VCaP (cell line): ENCODE measurements at regions not wholly inside any gene's neighbourhood (a gene's known extent, or its start where the extent isn't known, plus 50 kb on each side); places are given as distances from the start of the nearest gene placed in this dataset.

Source experiments
- H3K27ac ChIP-seq: fragments of 450-650 bp; 2 replicates; pipeline ENCODE4 v1.5.1; 2017
- TF ChIP-seq, protein P1 (sequence below): fragments of 450-650 bp; conservative IDR thresholded peaks from 2 replicates; pipeline ENCODE4 v1.5.1; 2017; ENCODE audit warnings: mild to moderate bottlenecking, moderate library complexity

DNA sequence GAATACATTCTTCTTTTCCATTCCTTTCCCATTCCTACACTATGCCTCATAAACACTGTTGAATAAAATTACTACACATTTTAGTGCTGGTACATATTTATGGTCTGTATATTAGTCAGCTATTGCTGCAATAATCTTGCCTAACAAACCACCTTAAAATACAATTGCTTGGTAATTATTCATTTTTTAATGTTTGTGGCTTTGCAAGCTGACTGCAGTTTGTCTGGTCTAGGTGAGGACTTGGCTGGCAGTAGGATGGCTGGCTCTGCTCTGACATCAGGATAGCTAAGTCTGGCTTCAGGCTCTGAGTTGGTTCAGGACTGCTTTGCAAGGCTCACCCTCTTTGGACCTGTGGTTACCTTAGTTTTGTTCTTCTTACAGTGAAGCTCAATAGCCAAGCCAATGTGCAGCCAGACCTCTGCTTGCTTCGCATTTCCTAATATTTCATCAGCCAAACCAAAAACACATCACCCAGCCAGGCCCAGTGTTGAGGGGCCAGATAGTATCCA lies 913.4 kb upstream of the RAG2 start:
- H3K27ac ChIP-seq = no peak overlapping the region
- TF ChIP-seq, protein P1, sequence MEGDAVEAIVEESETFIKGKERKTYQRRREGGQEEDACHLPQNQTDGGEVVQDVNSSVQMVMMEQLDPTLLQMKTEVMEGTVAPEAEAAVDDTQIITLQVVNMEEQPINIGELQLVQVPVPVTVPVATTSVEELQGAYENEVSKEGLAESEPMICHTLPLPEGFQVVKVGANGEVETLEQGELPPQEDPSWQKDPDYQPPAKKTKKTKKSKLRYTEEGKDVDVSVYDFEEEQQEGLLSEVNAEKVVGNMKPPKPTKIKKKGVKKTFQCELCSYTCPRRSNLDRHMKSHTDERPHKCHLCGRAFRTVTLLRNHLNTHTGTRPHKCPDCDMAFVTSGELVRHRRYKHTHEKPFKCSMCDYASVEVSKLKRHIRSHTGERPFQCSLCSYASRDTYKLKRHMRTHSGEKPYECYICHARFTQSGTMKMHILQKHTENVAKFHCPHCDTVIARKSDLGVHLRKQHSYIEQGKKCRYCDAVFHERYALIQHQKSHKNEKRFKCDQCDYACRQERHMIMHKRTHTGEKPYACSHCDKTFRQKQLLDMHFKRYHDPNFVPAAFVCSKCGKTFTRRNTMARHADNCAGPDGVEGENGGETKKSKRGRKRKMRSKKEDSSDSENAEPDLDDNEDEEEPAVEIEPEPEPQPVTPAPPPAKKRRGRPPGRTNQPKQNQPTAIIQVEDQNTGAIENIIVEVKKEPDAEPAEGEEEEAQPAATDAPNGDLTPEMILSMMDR = no peak

DNA sequence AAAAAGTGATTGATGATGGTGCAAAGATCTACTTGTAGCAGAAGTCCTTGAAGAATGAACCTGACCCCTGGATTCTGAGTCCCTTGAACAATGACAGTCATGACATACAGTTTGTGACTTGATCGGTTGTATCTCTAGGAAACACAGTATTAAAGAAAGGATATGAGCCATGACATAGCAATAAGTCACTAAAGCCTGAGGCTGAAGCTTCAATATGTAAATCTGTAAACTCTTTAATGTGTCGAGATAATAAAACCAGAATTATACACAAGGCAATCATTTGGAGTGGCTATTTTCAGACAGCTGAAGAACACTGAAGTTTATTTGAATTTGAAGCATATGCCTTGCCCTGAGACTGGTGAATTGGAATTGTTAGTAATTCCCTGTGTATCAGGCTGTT lies 911.5 kb upstream of the RAG2 start:
- H3K27ac ChIP-seq = no peak overlapping the region
- TF ChIP-seq, protein P1 = no peak

DNA sequence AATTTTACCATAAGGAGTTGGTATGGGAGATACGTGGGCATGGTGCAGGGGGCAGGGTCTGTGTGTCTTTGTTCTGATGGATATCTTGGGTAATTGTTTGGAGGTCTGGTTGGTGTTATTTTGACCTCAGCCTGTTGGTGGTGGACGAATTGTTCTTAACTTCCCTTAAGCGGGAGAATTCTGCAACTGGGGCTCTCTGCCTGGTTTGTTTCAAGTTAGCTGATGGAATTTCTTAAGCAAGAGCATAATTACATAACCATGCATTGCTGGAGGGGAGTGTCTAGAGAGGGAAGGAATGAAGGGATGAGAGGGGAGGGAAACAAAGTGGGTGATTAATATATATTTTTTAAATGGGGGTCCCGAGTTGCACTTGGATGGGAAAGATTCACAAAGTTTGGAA lies 908.5 kb upstream of the RAG2 start:
- TF ChIP-seq, protein P1 = no peak
- no peak overlapping the region for H3K27ac ChIP-seq

DNA sequence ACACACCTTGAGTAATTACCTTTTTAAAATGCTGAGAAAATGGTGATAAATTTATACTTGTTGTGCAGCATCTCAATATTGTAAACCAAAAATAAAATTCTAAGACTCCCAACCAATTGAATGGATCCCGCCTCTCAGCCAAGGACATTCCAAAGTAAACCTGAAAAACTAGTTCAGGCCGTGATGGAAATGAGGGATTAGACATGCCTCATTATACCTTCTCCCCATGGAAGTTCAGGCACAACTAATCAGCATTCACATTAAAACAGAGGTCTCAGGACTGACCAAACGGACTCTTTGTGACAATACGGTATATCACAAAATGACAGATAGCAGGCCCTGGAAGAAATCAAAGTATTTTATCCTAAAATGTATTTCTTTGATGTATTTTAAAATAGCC lies 907.4 kb upstream of the RAG2 start:
- H3K27ac ChIP-seq = no peak overlapping the region
- TF ChIP-seq, protein P1 = no peak

DNA sequence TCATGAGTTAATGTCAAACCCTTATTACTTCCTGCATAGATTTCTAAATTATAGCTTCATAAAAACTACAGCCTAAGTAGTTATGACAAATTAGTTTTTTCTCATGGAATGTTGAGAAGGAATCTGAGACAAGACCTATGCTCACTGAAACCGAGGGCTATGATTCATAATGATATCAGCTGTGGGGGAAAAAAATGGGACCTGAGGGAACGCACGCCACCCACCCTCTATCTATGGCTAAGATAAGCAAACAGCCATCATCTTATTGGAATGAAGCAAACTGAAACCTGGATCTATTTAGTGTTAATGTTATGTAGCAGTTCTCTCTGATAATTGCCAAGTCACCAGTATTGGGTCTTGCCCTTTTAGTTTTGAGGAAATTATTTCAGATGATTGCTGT lies 906.9 kb upstream of the RAG2 start:
- H3K27ac ChIP-seq = no peak overlapping the region
- TF ChIP-seq, protein P1 = no peak

DNA sequence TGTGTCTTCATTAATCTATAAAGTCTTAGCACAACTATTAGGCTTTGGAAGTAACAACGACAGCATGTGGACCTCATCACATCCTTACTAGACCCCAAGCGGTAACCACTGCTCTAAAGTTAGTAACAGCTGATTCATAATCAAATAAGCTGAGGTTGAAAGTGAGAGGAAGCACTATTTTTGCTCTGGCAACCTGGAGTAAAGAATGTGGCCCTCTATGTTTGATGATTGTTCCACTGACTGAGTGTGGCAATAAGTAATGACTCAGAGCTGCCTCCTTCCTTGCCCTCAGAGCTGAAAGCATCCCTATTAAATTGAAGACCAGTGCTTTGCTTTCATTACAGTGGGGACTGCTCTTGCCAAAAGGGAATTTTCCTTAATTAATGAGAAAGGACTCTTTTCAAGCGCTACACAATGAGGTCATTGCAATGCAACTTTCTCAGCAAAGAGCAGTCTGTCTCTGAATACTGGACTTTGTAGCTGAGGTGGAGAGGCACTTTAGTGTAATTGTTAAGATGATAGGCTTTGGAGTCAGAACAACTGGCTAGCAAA lies 906.1 kb upstream of the RAG2 start:
- TF ChIP-seq, protein P1 = no peak
- no peak overlapping the region for H3K27ac ChIP-seq

DNA sequence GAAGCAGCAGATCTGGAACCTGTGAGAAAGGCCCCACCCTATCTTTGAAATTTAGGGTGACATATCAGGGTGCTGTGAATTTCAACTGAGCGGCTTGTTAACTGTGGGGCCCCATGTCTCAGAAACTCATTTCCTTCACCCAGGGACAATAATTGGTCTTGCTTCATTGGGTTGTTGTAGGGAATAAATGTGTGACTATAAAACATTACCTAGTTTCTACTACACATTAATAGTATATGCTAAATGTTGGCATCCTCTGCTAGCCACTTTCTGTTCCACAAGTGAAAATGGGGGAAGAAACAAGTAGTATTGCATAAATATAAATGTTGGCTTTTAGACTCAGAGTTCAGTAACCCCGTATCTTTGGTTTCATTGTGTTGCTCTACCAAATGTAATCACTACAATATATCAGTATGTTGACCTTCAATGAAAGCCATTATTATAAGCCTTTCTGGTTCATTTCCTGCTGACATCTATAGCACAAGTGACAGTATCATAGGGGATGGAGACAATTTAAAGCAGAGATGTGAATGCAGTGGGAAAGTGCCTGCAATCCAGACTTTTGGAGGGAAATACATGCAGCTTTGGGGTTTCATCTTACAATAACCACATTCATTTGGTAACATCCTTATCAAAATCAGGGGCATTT lies 905.5 kb upstream of the RAG2 start:
- TF ChIP-seq, protein P1 = no peak
- no peak overlapping the region for H3K27ac ChIP-seq
